SIG-M5 treated with dmso at 0.1 percent for 504 hours (cell line): ENCODE measurements at regions not wholly inside any gene's neighbourhood (a gene's known extent, or its start where the extent isn't known, plus 50 kb on each side); places are given as distances from the start of the nearest gene placed in this dataset.

Experiments
- DNase-seq: peaks from one replicate; lab custom pipeline; 2025; ENCODE audit not compliant: unreplicated experiment; lab: John Stamatoyannopoulos, UW

DNA sequence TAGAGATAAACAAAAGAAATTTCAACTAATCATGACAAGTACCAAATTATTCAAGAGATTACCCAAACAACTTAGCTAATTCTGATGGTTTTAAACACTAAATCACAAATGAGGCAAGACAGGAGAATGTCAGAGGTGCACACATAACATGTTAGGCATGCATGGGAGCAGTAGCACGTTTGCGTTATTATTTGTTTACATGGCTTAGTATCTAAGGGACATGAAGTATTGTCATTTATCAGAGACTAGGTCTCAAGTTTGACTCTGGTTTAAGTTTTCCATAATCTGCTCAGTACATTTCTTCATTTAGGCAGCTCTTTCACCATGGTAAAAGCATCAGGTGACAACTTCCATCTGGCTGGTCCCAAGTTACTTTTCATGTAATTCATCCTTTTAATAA lies 244.1 kb upstream of the TNC start:
- no peak for DNase-seq

DNA sequence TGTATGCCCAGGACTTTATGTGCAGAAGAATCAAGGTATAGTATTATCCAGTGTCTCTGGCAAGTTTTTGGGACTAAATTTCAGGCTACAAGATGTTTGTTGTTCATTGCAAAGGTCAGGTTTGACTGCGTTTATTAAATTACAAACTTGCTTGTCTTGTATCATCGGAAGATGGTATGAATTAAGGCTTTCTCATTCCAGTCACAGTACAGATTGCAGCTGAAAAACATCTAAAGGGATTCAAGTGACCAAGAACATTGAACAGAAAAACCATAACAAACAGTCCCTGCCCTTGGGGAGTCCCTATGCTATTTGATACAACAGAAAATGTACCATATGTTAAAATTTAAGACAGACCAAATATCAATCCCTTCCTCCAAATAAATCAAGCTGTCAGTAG lies 244.7 kb upstream of the TNC start:
- DNase-seq = no peak

DNA sequence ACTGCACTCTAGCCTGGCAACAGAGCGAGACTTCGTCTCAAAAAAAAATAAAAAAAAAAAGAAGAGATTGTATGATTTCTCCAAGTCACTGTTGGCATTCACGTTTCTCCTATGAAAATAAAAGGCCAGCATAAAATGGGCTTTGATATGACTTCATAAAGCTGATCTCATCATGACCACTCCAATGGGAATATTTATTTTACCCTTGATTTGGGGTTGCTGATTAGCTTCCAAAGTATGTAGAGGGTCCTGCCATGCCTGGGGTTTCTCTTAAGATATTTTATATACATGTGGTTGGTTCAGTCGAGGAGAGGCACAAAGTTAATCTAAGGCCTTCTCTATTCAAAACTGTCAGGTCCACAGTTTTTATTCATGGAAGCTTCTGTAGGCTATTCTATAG lies 247.0 kb upstream of the TNC start:
- no peak for DNase-seq

DNA sequence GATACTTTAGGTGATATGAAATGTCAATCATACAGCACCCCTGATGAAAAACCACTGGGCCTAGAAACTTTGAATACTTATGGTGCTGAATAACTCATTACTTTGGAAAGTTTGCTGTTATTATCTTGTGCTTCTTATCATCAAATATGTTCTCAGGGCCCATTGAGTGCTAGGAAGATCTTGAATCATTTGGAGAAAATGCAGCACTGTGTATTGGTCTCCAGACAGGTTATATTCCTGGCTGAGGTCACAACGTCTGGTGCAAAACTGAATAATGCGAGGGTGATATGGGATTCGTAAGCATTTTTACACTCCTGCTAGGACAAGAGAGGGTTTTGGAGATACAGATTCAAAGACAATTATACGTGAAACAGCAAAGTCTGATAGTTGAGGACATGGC lies 249.4 kb upstream of the TNC start:
- DNase-seq = no peak

DNA sequence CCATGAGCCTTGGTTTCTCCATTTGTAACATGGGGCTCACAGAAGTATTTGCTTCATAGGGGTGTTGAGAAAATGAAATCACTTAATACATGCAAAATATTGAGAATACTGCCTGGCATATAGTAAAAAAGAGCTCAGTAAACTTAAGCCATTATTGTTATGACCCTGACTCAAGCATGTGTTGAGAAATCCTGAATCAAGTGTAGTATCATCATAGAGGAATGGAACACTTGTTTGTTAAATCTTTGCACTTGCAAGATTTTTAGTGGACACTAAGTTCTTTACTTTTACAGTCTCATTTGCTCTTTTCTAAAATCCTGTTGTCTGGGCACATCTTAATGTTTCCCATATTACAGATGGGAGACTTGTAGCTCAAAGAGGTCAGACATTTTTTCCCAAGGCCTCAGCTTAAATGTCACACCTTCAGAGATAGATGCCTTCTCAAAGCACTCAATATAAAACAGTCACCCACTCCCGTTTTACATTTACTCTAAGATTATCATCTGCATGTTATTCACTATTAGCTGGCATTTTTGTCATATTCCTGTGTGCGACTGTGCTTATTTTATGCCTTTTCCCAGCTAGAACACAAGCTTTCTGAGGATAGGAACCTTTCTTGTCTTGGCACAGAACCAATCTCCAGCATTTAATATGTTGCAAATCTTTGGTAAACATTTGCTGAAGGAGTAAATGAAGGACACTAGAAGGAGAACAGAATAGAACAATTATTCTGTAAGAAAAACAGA lies 250.0 kb upstream of the TNC start:
- no peak for DNase-seq

DNA sequence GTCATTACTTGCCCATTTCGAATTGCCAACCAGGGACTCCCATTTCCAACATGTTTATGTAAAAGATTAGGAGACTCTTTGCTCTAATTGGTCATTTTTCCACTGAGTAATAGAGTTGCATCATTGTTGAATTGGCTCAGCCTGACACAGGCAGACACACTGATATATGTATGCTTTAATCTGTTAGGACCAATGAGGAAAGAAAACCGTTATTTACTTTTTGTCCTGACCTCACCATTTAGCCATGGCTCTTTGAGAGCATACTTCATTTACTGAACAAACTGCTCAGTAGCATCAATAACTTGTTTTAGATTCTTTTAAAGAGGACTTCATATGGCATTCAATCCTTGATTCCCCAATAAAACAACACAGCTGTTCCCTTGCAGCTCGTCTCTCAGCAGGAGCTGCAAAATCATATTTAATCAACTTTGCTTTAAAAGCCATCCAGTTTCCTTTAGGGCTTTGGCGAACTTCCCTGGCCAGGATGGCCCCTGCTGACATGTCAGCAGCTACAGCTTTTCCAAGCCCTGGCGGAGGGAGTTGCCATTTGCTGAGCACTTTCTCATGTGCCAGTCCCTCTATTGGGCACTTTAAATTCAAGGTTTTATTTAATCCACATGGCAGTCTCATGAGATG lies 251.5 kb upstream of the TNC start:
- DNase-seq = no peak

DNA sequence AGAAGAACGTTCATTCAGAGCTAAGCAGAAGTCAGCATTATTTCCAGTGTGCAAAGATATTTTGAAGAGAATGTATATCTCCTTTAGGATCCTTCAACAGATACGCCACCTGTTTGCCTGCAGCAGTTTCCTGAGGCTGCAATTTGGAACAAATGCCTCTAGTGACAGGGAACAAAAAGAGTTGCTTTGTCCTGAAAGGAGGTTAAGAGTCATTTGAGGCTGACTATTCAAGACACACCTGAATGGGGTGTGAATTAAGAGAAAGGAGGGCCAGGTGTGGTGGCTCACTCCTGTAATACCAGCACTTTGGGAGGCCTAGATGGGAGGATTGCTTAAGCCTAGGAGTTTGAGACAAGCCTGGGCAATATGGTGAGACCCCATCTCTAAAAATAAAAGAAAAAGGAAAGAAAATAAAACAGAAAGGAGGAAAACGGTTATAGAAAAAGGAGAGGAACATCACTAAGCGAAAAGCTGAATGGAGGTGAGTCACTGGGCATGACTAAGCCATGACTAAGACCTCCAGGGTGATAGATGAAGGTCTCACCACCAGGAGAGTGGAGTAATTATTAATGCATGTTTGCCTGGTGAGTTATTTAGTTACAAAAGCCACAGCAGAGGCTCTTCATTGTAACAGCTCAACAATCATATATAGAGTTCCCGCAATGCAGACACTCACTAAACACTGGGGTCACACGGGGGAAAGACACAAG lies 255.2 kb upstream of the TNC start:
- DNase-seq = no peak

DNA sequence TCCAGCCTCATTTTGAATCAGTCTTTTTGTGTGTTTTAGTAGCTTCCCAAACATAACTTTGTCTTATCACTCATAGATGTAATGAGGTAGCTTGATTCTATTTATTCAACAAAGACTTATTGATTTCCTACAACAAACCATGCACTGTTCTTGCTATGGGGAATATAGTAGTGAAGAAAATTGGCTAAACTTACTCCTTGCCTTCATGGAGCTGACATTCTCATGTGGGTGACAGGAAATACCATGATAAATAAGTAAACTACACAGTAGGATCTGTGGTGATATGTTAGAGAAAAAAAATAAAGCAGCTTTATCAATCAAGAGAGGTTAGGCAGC lies 255.7 kb upstream of the TNC start:
- no peak for DNase-seq

DNA sequence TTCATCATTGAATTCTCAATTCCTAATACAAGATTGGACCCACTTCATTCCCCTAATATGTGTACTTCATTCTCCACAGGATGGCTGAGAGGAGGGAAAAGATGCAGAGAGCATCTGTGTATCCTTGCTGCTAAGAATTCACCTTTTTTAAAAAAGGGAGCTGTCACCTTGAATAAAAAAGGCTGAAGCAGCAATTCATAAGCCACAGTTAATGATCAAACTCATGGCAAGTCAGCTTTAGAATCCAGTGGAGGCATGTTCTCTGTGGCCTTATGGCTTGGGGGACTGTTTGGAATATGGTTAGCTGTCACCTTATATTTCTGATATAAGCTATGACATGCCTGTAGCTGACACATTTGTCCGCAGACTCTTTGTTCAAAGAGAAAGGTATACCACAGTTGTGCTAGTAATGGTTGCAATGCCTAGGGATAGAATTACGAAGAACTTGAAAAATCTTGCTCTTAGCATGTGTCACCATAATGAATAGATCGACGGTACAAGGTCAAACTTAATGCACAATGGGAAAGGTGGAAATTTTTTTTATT lies 256.8 kb upstream of the TNC start:
- no peak for DNase-seq

DNA sequence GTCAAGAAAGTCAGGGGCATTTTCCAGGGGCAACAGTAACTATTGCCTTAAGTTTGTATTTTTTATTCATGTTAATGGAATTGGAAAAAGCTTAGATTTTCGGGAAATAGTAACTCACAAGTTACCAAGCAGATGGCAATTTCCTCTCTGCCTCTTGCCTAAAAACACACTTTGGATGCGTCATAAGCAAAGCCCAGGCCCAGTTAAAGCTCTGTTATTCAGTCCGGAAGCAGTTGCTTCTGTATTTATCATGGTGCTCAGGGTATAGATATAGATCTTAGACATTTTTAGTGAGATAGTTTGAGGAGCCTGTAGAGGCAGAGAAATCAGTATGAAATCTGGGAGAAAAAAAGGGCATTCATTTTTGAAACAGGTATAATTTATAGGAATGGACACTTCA lies 260.3 kb upstream of the TNC start:
- DNase-seq = no peak

DNA sequence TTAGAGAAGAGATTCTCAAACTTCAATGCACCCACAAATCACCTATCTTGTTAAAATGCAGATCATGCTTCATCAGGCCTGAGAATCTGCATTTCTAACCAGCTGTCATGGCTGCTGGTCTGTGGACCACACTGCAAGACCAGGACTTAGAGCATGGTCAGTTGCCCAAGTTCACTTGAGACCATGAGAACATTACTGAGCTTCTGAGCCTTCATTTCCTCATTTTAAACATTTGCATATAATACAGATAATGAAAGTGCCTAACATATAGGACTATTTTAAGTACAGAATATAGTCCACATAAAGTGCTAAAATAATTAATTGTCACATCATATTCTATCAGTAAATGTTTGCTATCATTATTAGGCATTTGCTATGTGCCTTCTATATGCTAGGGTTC lies 260.8 kb upstream of the TNC start:
- DNase-seq = no peak

DNA sequence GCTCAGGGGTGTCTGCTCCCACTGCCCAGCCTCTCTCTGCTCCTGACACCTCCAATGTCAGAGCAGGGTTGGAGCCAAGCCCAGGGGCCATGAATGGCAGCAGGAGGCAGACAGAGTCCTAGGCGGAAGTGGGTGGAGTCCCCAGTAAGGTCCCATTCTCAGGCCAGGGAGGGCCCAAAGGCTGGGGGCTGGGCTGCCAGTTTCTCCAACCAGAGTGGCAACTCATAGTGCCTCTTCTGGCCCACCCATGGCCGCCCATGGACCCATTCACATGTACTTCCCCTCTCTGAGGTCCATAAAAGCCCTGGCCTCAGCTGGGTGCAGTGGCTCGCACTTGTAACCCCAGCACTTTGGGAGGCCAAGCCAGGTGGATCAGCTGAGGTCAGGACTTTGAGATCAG lies 261.8 kb upstream of the TNC start:
- no peak for DNase-seq

DNA sequence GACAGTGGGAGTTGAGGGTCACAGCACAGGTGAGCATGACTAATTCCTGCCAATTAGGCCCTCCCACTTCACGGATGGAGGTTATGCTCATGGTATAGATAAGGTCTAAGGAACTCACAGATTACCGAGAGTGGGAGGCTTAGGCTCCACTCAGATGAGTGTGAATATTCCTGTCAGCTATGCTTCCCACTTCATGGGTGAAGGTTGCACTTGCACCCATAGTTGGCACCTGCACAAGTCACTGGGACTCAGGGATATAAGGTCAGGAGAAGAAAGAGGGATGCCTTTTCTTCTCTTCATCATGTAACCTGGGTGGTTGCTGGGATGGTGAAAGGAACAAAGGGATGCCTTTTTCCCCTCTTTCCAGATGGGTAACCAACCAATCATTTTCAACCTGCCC lies 264.9 kb upstream of the TNC start:
- no peak for DNase-seq

DNA sequence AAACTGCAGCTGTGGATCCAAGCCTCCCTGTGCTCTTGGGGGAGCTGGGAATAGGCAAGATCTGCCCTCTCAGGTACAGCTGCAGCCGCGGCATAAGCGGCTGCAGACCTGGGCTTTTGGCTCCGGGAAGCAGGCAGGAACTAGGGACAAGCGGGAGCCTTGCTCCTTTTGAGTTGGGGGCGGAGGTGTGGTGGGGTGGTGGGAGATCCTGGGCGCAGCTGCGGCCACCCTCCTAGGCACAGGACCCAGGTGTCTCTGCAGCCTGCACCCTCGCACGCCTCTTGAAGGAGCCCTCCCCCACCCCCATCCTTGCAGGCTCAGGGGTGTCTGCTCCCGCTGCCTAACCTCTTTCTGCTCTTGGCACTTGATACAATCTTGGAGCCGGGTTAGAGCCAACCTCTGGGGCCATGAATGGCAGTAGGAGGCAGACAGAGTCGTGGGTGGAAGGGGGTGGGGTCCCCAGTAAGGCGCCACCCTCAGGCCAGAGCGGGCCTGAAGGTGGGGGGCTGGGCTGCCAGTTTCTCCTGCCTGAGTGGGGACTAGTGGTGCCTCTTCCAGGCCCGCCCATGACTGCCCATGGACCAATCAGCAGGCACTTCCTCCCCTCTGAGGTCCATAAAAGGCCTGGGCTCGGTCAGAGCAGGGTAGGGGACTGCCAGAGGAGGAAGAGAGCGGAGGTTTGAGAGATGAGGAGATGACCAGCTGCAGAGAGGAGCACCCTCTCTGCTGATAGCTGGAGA lies 267.6 kb upstream of the TNC start:
- DNase-seq = no peak

DNA sequence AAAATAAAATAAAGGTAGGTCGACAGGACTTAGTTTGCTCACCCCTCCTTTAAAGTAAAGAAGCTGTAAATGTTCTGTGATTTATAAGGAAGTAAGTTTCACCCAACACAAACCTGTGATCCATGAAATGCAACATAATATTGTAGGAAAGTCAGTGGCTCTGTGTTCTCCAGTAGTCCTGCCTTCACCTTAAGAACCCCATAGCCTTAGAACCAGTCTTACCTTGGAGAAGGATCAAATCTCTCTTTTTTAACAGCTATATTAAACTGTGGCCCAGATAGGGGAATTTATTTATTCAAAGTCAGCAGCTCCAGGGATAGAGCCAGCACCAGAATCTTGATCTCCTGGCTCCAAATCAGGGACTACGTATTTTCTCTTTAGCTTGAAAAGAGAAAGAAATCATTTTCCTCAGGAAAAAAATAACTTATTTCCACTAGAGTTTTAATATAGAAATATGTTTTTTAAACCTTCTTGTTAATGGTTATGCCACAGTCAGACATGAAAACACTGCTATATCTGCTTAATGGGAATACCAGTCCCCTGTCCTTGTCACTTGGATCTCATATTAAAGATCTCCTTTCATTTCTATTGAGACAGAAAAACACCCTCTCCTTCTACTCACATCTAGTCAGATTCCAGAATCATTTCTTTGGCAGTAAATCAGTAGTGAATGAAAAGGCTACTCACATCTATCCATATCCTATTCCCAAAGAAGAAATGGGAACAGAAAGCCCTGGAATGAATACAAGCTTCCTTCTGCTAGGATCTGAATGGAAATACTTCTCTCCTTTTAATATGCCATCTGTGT lies 269.2 kb upstream of the TNC start:
- DNase-seq = no peak

DNA sequence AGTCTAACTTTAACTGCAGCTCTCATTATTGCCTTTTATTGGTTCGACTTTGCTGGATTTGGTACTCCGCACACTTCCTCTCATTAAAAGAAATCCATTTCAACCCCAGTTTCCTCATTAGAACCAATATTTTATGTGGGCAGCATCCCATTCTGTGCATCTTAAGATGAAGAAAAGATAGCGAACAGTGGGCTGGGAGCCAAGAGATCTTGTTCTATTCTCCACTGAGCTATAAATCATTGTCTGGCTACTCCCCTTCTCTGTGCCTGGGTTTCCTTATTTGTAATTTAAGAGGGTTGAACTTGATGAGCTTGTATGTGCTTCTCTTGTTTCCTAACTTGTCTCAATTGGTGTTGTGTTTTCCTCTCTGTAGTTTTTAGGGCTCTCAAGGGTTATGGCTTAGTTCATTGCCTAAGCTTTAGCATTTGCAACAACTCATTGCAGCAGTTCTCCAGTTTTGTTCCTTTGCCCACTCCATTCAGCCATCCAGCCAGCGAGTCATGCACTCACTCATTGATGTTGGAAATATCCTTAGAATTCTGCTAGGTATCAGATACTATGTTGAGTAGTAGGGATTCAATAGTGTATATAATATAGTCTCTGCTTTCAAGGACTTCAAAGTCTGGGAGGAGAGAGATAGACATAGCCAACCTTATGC lies 273.3 kb upstream of the TNC start:
- no peak for DNase-seq

DNA sequence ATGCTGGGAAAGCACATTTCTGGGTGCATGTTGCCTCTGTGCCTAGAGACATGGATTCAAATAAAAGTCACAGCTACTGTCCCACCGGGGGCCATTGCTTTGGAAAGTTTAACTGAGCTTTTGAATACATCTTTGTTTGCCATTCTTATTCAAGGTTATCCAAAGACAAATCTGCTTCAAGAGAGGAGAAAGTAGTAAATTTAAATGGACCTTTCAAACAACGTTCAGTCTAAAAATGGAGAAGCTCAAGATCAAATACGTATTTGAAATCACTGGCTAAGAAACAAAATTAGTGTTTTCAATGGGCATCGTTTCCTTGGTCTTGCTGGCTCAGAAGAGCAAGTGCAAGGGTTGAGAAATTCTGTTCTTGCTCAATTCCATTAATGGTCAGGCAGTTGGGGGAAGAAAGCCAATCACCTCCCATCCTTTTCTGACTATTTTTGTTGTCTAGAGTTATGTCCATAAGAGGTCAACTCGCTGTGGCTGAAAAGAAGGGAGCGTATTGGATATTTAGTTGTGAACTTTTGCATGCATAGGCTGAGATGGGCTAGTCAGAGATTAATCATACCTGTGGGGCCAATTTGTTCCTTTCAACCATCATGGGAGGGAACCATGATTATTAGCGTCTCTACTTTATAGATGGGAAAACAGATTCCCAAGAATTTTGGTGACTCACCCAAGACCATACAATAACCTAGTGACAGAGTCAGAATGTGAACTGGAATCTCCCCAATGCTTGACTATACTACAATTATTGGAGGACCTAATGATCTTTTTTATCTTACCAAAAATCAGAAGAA lies 276.2 kb upstream of the TNC start:
- no peak for DNase-seq

DNA sequence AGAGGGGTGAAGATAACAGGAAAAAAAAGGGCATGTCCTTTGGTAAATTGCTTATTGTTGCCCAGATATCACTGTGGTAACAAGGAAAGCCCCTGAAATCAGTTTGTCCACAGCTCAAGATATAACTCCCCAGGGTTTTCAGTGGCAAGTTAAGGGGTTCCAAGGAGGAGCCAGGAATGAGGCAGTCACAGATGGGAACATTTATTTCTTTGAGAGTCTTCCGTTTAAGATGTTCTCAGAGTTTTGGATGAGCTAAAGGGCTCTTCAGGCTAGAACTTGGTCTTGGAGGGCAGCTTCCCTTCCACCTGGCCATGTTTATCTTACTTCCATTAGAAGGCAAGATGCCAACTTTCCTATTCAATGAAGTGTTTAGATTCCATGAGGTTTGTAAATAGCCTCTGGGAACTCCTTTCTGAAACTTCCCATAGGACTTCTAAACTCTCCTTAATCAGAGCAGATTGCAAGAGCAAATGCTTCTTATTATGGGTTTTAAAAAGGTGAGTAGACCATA lies 277.6 kb upstream of the TNC start:
- DNase-seq = no peak

DNA sequence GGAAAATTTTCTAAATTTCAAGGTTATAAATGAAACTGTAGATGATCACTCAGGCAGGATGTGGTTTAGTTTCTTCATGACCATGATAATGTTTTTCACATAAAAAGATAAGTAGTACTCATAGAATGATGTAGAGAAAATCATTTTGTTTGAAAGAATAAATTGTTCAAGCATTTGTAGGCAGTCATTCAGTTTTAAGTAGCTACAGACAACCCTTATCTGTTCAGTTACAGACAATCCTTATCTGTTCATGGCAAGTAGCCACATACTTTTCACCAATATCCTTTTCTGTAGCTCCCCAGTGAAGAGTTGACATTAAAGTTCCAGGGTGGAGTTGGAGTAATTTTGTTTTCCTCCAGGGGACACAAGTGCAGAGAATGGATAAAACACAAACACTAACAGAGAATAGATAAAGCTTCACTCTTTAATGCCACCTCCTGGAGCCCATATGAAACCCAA lies 278.1 kb upstream of the TNC start:
- DNase-seq = no peak
